ENCODE measurements at regions not wholly inside any gene's neighbourhood (a gene's known extent, or its start where the extent isn't known, plus 50 kb on each side); places are given as distances from the start of the nearest gene placed in this dataset.
"Not testable (repeated sequence)": the region's sequence is repeated elsewhere in the genome, so short reads cannot be mapped to it uniquely, and the experiment has no call there.

DNA sequence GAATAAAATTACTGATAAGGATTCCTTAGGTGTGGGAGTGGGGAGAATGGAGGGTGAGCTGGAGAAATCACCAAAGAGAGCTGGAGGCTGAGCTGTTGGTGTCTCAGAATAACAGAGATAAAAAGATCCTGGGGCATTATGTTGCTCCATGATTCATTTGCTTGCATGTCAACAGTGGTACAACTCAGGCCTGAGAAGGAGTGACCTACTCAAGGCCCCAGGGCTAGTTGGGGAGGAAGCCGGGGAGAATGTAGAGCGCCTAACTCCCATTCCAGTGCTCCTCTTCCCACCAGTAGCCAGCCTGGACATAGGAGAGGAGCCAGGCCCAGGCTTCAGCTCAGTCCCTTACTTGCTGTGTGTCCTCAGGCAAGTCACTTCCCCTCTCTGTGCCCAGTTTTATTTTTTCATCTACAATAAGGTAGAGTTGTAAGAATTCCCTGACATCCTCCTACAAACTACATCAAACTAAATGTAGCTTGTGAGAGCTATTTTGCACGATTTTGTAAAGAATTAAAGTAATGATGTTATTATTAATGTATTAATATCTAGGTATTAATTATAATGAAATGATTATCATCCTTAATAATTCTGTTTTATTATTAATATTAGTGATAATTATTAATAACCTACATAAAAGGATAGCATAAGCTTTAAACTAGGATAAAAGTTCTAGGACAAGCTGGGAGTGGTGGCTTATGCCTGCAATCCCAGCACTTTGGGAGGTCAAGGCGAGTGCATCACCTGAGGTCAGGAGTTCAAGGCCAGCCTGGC is 250.9 kb upstream of the SULF2 start:
- in situ Hi-C loops (cut with HindIII; ENCODE audit: low pct_ligation_motif_present, low pct_unique_long_range_greater_than_20kb, low sequenced_read_pairs), result no loop called here
- DNase-seq, result no peak

- in situ Hi-C loops (cut with HindIII; ENCODE audit: low pct_ligation_motif_present, low pct_unique_long_range_greater_than_20kb, low sequenced_read_pairs), result no loop called here
- no peak for DNase-seq
These were observed 249.5 kb upstream of the SULF2 start for GRCh38 chr20:48034751-48035150.

DNA sequence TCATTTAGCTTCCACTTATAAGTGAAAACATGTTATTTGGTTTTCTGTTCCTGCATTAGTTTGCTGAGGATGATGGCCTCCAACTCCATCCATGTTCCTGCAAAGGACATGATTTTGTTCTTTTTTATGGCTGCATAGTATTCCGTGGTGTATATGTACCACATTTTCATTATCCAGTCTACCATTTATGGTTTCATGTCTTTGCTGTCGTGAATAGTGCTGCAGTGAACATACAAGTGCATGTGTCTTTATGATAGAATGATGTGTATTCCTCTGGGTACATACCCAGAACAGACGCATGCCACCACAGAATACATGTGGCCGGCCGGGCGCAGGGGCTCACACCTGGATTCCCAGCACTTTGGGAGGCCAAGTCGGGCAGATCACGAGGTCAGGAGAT is 247.7 kb upstream of the SULF2 start:
- in situ Hi-C loops (cut with HindIII; ENCODE audit: low pct_ligation_motif_present, low pct_unique_long_range_greater_than_20kb, low sequenced_read_pairs); DNase-seq: not testable (repeated sequence)

GRCh38 chr20:48031122-48031521 is 245.8 kb upstream of the SULF2 start:
- in situ Hi-C loops (cut with HindIII; ENCODE audit: low pct_ligation_motif_present, low pct_unique_long_range_greater_than_20kb, low sequenced_read_pairs), result no loop called here
- no peak for DNase-seq

GRCh38 chr20:48026981-48027592 is 241.8 kb upstream of the SULF2 start:
- DNase-seq, result no peak
- in situ Hi-C loops (cut with HindIII; ENCODE audit: low pct_ligation_motif_present, low pct_unique_long_range_greater_than_20kb, low sequenced_read_pairs), result no loop called here

DNA sequence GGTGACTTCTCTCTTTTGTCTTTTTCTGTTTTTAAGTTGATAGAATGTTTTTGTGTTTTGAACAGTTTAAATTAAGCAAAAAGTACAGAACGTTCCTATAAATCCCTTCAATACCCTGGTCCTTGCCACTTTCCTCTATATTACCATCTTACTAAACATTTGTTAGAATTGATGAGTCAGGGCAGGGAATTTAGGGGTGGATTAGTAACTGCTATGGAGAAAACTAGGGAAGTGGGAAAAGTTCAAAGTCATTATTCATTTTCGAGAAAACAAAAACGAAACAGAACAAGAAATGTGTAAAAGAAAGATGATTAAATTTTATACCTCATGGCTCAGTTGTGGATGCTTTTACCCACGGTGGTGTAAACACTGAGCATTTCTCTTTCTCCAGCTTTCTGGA is 240.4 kb upstream of the SULF2 start:
- DNase-seq, result peak; percentile 47
- in situ Hi-C loops (cut with HindIII; ENCODE audit: low pct_ligation_motif_present, low pct_unique_long_range_greater_than_20kb, low sequenced_read_pairs), result no loop called here

GRCh38 chr20:48025051-48025515 is 239.8 kb upstream of the SULF2 start:
- in situ Hi-C loops (cut with HindIII; ENCODE audit: low pct_ligation_motif_present, low pct_unique_long_range_greater_than_20kb, low sequenced_read_pairs), result no loop called here
- peak; percentile 86 for DNase-seq

DNA sequence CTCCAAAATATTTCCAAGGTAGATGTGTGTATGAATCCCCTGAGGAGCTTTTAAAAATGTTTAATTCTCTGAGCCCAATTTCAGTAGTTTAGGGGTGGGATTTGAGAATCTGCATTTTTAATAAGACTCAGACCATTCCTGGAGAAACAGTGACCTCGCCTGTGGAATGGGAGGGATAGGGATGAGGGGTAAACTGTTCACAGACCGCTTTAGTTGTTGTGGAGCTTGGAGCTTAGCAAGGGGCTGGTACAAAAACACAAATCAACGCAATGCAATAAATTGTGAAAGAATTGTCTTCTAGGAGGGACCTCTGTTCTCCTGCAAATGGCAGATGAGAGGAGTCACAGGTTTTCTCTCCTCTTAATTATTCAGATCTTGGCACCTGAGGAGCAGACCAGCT is 239.3 kb upstream of the SULF2 start:
- no peak for DNase-seq
- in situ Hi-C loops (cut with HindIII; ENCODE audit: low pct_ligation_motif_present, low pct_unique_long_range_greater_than_20kb, low sequenced_read_pairs), result no loop called here

GRCh38 chr20:48020696-48021095 is 235.4 kb upstream of the SULF2 start:
- in situ Hi-C loops (cut with HindIII; ENCODE audit: low pct_ligation_motif_present, low pct_unique_long_range_greater_than_20kb, low sequenced_read_pairs), result not testable (repeated sequence)

GRCh38 chr20:48019940-48020339 is 234.7 kb upstream of the SULF2 start:
- DNase-seq, result no peak
- in situ Hi-C loops (cut with HindIII; ENCODE audit: low pct_ligation_motif_present, low pct_unique_long_range_greater_than_20kb, low sequenced_read_pairs), result no loop called here

More at GRCh38 chr20:48020696-48021095, 235.4 kb upstream of the SULF2 start:
- DNase-seq, result not testable (repeated sequence)

GRCh38 chr20:48019496-48019895 is 234.2 kb upstream of the SULF2 start:
- in situ Hi-C loops (cut with HindIII; ENCODE audit: low pct_ligation_motif_present, low pct_unique_long_range_greater_than_20kb, low sequenced_read_pairs), result no loop called here
- no peak for DNase-seq

DNA sequence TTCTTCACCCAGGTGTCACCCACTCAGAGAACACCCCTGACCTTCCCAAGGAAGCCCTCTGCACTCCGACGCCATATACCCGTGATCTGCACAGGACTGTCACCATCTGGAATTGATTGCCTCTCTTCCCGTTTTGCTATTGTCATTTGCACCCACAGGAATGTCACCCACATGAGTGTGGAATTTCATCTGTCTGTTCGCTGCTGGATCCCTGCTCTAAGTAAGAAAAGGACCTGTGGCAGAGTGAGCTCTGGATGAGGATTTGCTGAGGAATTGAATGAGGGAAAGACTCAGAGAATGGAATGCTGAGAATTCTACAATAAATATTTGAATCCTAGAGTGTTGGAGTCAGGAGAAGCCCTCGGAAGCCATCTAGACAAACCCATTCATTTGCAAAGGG is 233.6 kb upstream of the SULF2 start:
- DNase-seq; in situ Hi-C loops (cut with HindIII; ENCODE audit: low pct_ligation_motif_present, low pct_unique_long_range_greater_than_20kb, low sequenced_read_pairs): not testable (repeated sequence)

- in situ Hi-C loops (cut with HindIII; ENCODE audit: low pct_ligation_motif_present, low pct_unique_long_range_greater_than_20kb, low sequenced_read_pairs), result no loop called here
These were observed 232.7 kb upstream of the SULF2 start for GRCh38 chr20:48017992-48018391.

DNA sequence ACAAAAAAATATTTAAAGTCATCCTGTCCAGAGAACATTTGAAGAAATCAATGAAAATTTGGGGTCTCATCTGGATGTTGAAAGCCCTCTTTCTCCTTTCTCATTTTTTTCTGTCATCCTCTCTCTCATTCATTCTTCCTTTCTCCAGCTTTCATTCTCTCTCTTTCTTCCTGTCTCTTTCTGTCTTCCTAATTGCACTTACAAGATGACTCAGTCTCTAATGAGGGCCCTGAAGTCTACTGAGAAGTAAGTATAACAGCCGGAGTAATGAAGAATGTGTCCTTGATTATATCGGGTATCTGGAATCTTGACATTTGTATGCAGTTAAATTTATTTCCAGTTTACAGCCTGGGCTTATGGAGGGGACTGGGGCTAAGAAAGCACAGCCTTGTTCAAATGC is 232.2 kb upstream of the SULF2 start:
- in situ Hi-C loops (cut with HindIII; ENCODE audit: low pct_ligation_motif_present, low pct_unique_long_range_greater_than_20kb, low sequenced_read_pairs), result no loop called here
- DNase-seq, result no peak

More at GRCh38 chr20:48017992-48018391, 232.7 kb upstream of the SULF2 start:
- DNase-seq, result no peak

DNA sequence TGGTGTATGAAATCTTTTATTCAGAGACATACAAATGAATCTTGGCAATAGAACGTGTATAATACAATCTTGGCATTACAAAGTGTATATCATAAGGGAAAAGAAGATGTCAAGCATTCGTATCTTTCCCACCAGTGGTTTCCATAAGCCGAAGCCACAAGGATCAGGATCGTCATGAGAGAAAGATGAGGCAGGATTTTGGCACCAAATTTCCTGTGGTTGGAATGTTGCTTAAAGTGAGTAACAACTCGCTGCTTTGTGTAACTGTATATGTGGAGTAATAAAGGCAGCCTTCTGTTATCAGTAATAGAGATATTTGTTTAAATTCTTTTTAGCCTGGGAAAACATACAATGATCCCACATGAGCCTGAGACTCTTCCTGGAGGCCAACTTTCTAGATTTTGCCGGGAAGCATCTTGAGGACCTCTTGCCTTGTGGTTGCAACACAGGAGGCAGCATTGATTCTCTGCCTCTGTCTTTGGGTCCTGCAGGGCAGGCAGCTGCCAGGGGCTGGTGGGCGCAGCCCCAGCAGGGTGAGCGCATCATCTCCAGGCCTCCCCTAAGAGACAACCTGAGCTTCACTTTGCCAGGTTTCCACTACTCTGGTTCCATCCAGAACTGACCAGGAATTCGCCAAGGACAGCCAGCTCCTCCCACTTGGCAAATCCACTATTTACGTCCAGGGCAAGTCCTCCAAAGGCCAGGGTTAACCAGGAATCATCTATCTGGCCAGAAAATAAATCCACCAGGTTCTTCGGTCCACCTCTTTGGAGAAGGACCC is 230.9 kb upstream of the SULF2 start:
- no peak for DNase-seq
- in situ Hi-C loops (cut with HindIII; ENCODE audit: low pct_ligation_motif_present, low pct_unique_long_range_greater_than_20kb, low sequenced_read_pairs), result no loop called here

DNA sequence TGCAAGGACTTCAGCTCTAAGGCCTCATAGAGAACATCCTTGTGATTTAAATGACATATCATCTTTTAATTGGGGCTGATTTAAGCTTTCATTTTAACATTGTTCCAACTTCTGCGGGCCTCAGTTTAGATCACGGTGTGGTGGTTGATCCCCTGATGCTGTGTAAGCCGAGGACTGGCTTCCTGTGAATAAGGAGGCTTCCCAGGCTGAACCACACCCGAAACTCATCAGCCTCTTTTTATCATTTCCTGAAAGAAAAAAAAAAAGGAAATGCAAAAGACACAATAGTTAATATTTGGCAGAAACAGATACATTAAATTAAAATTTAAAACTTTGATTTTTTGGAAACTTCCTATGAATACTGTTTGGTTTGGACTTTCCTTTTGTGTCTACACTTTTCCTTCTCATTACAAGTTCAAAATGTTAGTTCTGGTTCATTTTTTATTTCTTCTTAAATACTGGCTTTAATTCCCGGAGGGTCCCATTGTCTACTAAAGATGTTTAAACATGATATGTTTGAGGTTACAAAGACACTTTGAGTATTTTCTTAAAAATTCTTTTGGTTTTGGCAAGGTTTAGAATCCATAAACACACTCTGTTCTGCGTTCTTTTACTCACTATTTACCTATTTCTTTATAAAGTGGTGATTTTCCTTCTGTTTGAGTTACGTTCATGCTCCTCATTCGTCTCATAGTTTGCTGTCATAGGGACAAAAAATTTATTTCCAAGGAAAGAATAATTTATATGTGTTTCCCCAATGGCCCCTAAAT is 230.0 kb upstream of the SULF2 start:
- no peak for DNase-seq
- in situ Hi-C loops (cut with HindIII; ENCODE audit: low pct_ligation_motif_present, low pct_unique_long_range_greater_than_20kb, low sequenced_read_pairs), result no loop called here

GRCh38 chr20:48012401-48012974 is 227.2 kb upstream of the SULF2 start:
- peak; percentile 50 for DNase-seq
- in situ Hi-C loops (cut with HindIII; ENCODE audit: low pct_ligation_motif_present, low pct_unique_long_range_greater_than_20kb, low sequenced_read_pairs), result no loop called here

GRCh38 chr20:48011025-48011424 is 225.7 kb upstream of the SULF2 start:
- DNase-seq, result no peak
- in situ Hi-C loops (cut with HindIII; ENCODE audit: low pct_ligation_motif_present, low pct_unique_long_range_greater_than_20kb, low sequenced_read_pairs), result no loop called here
